NOMO-1 (cell line): ENCODE measurements at regions not wholly inside any gene's neighbourhood (a gene's known extent, or its start where the extent isn't known, plus 50 kb on each side); places are given as distances from the start of the nearest gene placed in this dataset.

Experiments used
- DNase-seq, 2 experiments: peaks; one replicate each; lab custom pipeline; 2025; ENCODE audit not compliant: unreplicated experiment in 2 of 2; lab: John Stamatoyannopoulos, UW

DNA sequence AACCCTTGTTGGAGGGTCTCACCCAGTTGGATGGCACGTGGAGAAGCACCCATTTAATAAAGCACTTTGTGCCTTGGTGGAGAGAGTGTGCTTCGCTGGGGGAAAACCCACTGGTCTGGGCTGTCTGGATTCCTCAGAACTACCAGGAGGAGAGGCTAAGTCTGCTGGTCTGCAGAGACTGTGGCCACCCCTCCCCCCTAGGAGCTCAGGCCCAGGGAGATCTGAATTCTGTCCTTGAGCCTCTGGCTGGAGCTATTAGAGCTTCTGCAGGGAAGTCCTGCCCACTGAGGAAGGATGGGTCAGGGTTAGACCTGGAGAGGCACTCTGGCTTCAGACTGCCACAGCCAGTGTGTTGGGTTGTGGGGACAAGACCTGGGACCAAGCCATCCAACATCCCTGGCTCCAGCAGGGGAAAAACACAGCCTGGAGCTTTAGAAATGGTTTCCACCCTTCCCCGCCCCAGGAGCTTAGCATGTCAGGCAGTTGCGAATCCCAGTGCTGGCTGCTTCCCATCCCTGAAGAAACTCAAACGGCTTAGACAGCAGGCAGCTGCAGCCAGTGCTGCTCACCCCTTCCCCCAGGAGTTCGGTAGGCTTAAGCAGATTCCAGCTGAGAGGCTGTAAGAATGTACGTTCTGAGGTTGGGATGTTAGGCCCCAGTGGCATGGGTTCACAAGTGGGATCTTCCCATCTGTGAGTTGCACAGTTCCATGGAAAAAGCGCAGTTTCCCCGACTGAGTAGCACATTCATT, 288.3 kb downstream of the TGFB2 start:
- DNase-seq, result no peak

DNA sequence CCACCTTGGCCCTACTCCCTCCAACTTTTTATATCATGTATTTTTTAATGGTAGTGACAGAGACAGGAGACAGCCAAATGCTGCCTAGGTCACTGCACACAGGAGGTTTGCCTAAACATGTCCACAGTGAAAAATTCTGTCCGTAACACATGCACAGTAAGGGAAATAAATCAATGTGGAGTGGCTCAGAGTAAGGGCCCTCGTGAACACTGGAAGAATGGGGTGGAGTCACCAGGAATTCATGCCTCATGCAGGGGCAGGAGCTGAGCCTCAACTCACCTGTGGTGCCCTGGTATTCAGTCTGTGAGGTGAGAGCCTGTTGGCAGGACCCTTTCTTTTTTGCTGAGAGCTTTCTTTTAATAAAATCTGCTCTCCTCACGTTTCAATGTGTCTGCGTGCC, 289.1 kb downstream of the TGFB2 start:
- DNase-seq, result no peak

DNA sequence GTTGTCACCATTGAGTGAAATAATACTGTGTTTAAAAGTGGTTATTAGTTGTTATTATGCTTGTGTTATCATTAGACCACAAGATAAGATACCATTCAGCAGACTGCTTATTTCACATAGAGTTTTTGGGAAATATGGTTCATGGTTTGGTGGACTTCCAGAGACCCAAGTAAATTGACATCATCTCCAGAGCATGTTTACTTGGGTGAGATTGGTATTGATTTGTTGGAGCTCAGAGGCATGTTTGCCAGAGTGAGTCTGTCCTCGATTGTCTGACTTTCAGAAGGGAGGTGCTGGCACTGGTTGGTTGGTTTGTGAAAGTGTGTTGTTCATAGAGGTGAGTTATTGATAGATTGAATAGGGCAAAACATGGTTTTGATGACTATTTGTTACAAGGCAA, 291.4 kb downstream of the TGFB2 start:
- no peak for DNase-seq

DNA sequence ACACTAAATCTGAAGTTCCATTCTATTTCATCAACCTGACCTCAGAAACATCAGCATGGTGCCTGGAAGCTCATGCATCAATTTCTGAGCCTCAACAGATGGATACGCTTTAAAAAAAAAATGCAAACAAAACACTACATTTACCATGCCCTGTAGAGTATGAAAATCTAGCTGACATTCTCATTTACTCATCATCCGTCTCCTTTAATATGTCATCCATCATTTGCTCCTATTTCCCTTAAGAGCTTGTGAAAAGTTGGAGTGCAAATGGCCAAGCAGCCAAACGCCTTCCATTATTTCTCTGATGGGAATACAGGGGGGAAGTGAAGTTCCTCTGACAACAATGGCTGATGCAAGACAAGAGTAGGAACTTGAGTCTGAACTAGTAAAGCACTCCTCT, 295.0 kb downstream of the TGFB2 start:
- no peak for DNase-seq

DNA sequence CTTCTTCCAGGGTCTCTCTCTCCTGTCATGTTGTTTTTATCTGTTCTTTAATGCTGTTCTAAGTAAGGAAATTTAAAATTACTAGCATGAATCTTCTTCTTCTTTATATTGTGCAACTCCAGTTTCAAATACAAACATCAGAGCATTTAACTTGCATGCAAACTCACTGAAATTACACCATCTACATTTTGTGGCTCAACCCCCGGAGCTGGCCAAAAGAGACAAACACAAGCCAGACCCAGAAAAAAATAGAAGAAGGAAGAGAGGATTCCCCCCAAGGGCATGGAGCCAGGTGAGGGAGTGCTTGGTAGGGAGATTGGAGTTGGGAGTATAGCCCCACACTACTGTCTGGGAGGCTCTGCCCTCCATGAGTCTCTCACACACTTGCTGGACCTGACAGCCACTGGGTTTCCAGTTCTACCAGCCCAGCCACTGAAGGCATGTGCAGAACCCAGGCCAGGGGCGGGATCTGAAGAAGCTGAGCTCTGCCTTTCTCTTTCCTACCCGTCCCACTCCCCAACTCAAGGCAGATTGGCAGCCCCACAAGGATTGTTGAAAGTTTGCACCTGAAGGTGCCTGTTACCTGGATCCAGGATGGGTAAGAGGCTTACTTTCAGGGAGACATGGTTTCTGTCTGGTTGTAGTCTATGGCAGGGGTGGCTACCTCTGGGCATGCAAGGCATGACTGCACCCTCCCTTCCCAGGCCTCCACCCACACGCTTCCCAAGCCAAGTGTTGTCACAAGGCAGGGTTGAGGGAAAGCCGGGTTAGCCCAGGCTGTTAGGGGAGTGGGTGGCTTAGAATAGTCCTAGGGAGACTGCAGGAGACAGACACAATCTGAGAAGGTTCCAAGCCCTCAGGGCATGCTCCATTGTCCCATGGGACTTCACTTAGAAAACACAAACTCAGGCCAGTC, 297.2 kb downstream of the TGFB2 start:
- no peak for DNase-seq

DNA sequence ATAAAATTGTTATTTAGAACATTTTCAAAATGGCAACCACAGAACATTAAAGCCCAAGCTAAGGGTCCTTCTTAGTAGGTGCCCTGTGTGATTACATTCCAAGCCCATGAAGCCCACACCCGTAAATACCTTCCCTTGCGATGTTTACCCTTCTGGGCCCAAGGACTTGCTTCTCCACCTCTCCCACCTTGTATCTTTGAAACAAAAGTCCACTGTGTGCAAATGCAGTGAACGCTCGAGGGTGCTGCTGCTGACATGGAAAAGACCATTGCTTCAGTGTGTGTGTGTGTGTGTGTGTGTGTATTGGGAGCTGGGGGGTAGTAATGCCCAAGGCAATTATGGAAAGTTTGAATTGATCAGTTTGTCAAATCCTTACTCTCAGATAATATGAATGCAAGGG, 298.1 kb downstream of the TGFB2 start:
- no peak for DNase-seq

DNA sequence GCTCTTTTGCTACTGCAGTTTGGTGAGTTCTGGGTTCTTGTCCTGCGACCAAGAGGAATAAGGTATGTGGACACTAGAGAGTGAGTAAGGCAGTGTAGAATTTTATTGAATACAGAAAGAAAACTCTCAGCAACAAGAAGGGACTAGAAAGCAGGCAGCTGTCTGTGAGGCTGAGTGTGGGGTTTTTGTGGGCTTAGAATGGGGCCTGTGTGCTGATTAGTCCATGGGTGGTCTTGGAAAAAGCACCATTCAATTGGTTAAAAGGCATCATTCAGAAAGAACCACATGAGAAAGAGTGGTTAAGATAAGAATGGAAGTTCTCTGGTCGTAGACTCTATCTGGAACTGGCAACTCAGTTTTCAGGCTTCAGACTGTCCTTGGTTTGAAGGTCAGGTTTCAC, 298.8 kb downstream of the TGFB2 start:
- DNase-seq, result no peak

DNA sequence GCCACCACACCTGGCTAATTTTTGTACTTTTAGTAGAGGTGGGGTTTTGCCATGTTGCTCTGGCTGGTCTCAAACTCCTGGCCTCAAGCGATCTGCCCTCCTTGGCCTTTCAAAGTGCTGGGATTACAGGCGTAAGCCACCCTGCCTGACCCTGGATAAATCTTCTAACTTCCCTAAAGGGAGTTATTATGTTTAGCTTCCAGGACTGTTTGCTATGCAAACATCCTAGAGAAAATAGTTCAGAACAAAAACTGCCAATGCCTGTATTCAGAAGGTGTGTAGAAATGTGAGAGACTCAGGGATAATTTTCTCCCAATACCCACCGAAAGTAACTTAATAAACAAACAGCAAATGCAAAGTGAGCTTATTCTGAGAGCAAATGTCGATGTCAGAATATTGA, 301.2 kb downstream of the TGFB2 start:
- no peak for DNase-seq

DNA sequence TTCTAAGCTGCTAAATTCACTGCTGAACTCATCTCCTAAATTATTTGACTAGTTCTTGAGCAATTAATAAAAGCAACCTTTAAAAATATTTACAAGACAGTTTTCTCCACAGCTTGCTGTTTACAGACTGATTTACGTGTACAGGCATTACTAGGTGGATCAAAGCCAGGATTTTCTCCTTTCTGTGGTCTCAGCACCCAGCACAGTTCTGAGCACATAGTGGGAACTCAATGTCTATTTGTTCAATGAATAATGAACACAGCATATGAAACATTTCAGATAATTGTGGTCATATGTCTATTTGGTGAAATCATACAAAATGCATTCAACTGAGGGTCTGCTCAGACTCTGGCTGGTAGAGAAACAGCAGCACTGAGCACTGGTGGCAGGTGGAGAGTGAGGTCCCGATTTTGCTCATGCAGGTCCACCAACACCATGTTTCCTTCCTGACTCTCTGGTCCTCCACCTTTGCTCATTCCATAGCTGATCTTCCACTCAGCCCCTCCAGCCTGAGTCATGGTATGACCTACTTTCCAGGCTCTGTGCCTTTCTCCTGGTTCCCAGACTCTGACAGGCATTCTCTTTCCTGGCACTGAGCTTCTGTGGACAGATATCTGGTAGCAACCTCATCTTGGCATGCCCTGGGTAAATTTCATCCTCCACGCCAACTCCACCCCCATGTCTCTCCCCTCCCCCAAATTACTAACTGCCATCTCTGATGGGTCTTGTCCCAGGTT, 311.3 kb downstream of the TGFB2 start:
- DNase-seq, result no peak

DNA sequence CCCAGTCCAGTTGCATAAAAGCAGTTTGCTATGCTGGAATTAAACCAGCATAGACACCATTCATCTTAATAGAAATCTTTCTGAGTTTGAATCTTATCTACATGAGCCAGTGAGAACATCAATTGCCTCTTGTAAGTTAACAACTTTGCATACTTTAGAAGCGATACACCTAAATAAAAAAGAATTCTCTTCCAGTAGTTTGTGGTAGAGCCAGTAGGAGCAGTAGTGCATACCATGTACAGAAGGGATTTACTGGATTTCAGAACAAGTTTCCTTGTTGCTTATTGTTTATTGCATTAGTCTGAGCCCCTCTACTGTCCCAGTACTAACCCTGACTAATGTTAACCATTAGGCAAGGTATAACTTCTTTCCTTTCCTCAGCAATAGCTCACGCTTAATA, 313.1 kb downstream of the TGFB2 start:
- DNase-seq, result no peak

DNA sequence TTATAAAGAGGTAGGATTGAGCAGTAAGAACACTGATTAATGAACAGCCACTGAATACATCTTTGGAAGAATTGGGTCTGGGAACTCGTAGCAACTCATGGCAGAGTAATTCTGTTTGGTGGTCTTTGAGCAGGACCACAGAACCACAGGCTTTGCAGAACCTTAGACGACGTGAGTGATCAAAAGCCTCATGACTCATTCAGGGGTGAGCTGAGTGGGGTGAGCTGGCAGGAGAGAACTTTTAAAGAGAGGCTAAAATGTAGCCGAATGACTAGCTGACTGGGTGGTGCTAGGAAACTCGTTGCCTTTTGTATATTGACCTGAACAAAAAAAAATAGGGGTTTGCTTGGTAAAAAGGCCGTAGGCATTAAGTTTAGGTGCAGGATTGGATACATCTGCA, 313.8 kb downstream of the TGFB2 start:
- no peak for DNase-seq

DNA sequence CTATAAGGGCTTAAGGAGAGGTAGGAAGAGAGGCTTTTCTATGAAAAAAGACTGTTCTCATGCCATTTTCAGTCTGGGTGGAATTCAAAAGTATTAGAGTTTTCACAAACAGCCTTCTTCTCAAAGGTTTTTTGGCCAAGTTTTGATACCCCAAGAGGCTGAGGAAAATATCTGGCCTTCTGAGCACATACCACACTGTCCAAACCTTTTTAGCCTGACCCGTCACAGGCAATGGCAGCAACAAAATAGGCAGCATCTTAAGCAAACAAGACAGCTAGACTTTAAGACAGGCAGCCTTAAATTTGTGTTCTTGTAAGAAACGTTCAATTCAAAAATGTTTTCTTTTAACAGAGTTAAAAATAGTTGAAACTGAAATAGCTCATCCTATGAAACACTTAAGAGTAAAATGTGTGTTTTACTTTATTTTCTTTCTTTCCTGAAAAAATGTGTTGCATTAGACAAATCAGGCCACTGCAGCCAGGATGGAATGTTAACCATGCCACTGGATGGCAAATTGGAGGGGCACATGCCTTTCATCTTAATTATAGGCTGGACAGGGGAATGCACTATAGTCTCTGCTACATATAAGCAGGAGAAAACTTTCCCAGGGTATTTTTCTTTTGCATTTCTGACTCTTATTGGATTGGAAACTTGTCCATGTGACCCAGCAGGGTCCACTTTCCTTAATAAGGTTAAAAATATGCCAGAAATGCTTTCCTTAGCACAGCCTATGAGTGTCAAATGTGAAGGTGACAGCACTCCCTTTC, 315.0 kb downstream of the TGFB2 start:
- DNase-seq, result no peak

DNA sequence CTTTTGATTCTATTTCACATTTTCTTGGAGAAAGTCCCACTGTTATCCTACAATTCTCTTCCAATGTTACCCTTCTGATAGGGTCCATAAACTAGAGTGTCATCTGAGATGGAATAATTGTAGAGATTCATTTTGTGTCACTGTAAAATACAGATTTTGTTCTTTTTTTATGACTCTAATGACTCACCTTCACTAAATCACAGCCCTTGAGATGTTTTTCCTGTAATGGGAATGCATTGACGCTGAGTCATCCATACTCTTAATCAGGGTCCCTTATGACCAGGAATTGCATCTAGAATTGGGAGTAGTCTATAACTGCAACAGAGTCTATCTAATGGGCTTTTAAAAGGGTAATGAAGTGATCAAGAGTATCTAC, 315.5 kb downstream of the TGFB2 start:
- DNase-seq, result no peak

DNA sequence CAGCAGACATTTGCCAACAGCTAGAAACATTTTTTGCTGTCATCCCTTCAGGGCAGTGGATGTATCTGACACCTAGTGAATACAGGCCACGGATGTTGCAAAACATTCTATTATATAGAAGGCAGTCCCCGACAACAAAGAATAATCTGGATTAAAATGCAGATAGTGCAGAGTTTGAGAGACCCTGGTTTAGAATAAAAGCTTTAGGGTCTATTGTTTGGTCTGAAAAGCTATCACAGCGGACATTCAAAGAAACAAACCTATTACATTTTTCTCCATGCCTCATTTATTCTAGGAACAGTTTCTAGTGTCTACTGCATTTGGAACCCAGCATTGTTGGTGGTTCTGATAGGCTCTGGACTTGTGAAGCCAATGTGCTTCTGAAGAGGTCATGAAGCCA, 316.3 kb downstream of the TGFB2 start:
- DNase-seq, result no peak

DNA sequence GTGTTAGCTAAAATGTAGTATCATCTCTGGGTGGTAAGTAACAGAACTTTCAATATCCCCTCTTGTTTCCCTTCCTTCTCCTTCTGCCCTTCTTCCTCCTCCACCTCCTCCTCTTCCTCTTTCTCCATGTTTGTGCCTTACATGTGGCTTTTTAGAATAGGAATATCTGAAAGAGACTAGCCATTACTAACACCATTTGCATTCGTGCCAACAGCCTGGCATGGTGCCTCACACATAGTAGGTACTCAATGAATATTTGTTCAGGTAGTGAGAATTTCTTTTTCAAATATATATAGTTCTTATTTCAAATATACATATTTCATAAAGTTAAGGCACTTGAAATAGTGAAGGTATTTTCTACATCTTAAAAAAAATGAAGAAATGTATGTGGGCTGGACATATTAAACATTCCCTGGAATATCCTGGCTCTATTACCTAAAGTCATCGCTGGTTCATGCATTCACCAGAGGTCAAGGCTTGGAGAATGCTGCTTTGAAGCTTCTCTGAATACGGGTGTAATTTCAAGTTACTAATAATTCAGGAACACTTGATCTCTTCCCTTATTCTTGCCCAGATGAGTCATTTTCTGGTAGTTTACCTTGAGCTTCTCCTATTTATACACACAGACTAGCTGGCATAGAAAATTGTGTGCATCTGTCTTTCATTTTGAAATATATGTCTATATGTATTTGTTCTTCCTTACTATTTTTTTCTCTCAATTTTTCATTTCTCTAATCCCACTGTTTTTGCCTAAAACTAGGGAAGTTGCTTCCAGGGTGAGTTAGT, 319.4 kb downstream of the TGFB2 start:
- no peak for DNase-seq

DNA sequence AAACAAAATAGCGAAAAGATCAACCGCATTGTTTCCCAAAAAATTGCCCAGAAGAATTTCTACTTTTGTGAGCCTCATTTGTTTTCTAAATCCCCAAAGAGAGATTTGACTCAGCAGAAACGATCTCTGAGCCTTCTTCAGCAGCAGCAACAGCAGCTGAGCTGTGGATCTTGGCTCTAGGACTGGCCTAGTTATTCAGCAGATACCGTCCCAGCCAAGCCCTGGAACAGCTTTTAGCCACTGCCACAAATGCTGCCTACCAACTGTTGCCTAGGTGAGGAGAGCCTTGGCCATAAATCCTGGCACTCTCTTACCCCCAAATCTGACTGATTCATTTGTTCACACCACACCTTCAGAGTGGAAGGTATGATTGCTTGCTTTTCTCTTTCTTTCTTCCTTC, 320.1 kb downstream of the TGFB2 start:
- DNase-seq, result no peak

DNA sequence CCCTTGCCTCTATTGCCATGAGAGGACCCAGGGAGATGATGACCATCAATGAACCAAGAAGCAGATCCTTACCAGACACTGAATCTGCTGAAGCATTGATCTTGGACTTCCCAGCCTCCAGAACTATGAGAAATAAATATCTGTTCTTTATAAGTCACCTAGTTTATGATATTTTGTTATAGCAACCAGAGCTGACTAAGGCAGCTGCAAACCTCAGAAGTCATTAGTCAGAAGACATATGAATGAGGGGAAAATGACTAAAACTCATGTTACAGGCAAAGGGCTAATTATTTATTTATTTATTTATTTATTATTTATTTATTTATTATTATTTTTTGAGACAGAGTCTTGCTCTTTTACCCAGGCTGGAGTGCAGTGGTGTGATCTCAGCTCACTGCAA, 321.1 kb downstream of the TGFB2 start:
- DNase-seq, result no peak

DNA sequence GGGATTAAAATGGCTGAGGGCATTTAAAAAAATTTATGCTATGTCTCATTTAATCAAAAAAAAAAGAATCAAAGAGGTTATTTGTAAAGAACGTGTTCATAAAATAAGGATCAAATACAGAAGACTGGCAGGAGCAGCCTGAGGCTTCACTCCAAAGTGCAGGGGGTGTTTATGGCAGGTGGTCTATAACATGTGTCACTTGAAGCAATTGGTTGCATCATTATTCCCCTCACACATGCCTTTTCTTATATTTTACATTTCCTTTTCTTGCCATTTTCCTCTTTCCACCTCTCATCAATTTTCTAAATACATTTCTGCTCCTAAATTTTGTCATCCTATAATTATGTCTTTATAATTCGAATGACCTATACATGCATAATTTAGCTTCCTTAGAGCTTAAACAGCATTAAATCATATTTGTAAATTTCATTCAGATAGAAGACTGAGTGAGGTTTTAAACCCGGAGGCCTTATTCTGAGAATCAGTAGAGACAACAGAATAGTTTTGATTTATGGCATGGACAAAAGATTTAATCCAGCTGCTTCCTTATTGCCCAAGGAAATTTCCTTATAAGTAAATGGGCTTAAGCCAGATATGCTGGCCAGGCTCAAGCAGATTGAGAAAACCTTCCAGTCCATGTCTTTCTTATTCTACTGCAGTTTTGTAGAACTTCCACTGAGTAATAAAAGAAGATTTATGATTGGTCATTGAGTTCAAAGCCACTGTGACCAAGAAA, 322.8 kb downstream of the TGFB2 start:
- DNase-seq, result no peak

DNA sequence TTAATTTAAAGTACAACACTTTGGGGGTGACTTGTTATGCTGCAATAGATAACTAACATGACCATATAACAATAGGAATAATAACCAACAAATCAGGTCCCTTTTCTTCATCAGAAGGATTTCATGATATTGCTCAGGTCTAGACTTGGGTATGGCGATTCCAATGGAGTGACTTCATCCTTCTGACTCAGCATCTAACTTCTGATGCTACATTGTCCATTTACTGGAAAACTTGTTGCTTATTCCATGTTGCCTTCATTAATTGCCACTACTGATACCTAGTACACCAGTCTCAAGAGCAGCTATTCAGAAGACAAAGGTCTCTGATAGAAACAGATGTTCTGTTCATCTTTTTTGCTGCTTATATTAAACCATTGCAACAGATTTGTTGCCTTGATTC, 324.3 kb downstream of the TGFB2 start:
- no peak for DNase-seq
